ENCODE measurements at regions not wholly inside any gene's neighbourhood (a gene's known extent, or its start where the extent isn't known, plus 50 kb on each side); places are given as distances from the start of the nearest gene placed in this dataset.

- DNase-seq (ENCODE audit: low read depth): no peak
- no peak for TF ChIP-seq CTCF (IDR thresholded peaks at IDR 0.05; ENCODE audit: insufficient read depth, low read length)
- no peak overlapping the region for H3K4me3 ChIP-seq (ENCODE audit: low read depth, low read length)
These were observed 110.6 kb downstream of the PLEKHG1 start for GRCh38 chr6:150710236-150710635.

GRCh38 chr6:150711061-150711460 is 111.4 kb downstream of the PLEKHG1 start:
- TF ChIP-seq CTCF (IDR thresholded peaks at IDR 0.05; ENCODE audit: insufficient read depth, low read length): no peak
- DNase-seq (ENCODE audit: low read depth): no peak

GRCh38 chr6:150711584-150712504 is 112.2 kb downstream of the PLEKHG1 start:
- TF ChIP-seq CTCF (IDR thresholded peaks at IDR 0.05; ENCODE audit: insufficient read depth, low read length): no peak
- DNase-seq (ENCODE audit: low read depth): peak; percentile 81
- no peak overlapping the region for H3K4me3 ChIP-seq (ENCODE audit: low read depth, low read length)

More at GRCh38 chr6:150711061-150711460, 111.4 kb downstream of the PLEKHG1 start:
- H3K4me3 ChIP-seq (ENCODE audit: low read depth, low read length): no peak overlapping the region

- H3K4me3 ChIP-seq (ENCODE audit: low read depth, low read length): no peak overlapping the region
- no peak for DNase-seq (ENCODE audit: low read depth)
- no peak for TF ChIP-seq CTCF (IDR thresholded peaks at IDR 0.05; ENCODE audit: insufficient read depth, low read length)
These were observed 113.0 kb downstream of the PLEKHG1 start for GRCh38 chr6:150712505-150713252.

GRCh38 chr6:150713487-150713886 is 113.8 kb downstream of the PLEKHG1 start:
- H3K4me3 ChIP-seq (ENCODE audit: low read depth, low read length): no peak overlapping the region
- TF ChIP-seq CTCF (IDR thresholded peaks at IDR 0.05; ENCODE audit: insufficient read depth, low read length): no peak
- DNase-seq (ENCODE audit: low read depth): no peak

- DNase-seq (ENCODE audit: low read depth): peak; percentile 27
- no peak for TF ChIP-seq CTCF (IDR thresholded peaks at IDR 0.05; ENCODE audit: insufficient read depth, low read length)
- no peak overlapping the region for H3K4me3 ChIP-seq (ENCODE audit: low read depth, low read length)
These were observed 114.2 kb downstream of the PLEKHG1 start for GRCh38 chr6:150713931-150714330.

Data from fibroblast of the aortic adventitia (primary cell).